Adrenal gland (tissue), 5 donors: ENCODE measurements at regions not wholly inside any gene's neighbourhood (a gene's known extent, or its start where the extent isn't known, plus 50 kb on each side); places are given as distances from the start of the nearest gene placed in this dataset.

Experiments used
- POLR2A ChIP-seq, 2 donors: fragments of 450-650 bp; IDR thresholded peaks; one replicate each; pipeline ENCODE4 v1.6.1; 2017; ENCODE audit warnings: antibody characterized with exemption in 2 of 2, mild to moderate bottlenecking in 2 of 2, moderate library complexity in 1 of 2
- TF ChIP-seq, protein P1 (sequence below), 6 experiments: fragments of 450-650 bp in 4 of 6; fragments of 200-600 bp in 2 of 6; sonication (generic) in 1 of 6; IDR thresholded peaks; 1 replicate in 5 of 6; 2 replicates in 1 of 6; pipeline versions ENCODE4 v1.5.1 to v1.8.0; 2016 to 2021; ENCODE audit warnings: antibody characterized with exemption in 6 of 6, mild to moderate bottlenecking in 2 of 6, moderate library complexity in 1 of 6
- donor health status: DM: no; HTN: no; CAD: no.

DNA sequence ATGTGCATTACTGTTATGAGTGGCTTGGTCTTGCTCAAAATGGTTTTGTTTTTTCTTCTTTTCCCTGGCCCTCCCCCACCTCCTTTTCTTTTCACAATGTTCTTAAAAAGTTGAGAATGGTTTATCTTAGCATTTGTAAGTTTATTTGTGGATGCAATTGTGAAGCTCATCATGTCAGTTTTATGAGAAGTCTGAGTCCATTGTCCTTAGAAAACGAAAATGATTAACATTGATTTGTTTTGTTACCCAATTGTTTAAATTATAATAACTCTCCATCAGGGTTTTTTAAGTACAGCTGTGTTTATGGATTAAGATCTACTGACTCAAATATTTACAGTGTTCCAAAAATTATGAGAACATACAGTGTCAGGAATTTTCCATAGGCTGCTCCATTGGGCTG, 511.3 kb upstream of the PAPPA start:
- TF ChIP-seq, protein P1, sequence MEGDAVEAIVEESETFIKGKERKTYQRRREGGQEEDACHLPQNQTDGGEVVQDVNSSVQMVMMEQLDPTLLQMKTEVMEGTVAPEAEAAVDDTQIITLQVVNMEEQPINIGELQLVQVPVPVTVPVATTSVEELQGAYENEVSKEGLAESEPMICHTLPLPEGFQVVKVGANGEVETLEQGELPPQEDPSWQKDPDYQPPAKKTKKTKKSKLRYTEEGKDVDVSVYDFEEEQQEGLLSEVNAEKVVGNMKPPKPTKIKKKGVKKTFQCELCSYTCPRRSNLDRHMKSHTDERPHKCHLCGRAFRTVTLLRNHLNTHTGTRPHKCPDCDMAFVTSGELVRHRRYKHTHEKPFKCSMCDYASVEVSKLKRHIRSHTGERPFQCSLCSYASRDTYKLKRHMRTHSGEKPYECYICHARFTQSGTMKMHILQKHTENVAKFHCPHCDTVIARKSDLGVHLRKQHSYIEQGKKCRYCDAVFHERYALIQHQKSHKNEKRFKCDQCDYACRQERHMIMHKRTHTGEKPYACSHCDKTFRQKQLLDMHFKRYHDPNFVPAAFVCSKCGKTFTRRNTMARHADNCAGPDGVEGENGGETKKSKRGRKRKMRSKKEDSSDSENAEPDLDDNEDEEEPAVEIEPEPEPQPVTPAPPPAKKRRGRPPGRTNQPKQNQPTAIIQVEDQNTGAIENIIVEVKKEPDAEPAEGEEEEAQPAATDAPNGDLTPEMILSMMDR (IDR thresholded peaks at IDR 0.05), result no peak
- TF ChIP-seq POLR2A (IDR thresholded peaks at IDR 0.05), result no peak
